Tibial artery (tissue), 4 donors: ENCODE measurements at regions not wholly inside any gene's neighbourhood (a gene's known extent, or its start where the extent isn't known, plus 50 kb on each side); places are given as distances from the start of the nearest gene placed in this dataset.

Experiments
- DNase-seq, 2 donors: peaks; one replicate each; pipeline ENCODE4 v3.0.0-alpha.2; 2019
- H3K27ac ChIP-seq, 2 donors: fragments of 200-600 bp; sonication (generic) in 1 of 2; 1 replicate in 1 of 2; 2 replicates in 1 of 2; pipeline ENCODE4 v1.5.1; 2018 to 2019; ENCODE audit warnings: mild to moderate bottlenecking in 1 of 2
- H3K27me3 ChIP-seq, 2 donors: fragments of 200-600 bp; sonication (generic) in 1 of 2; one replicate each; pipeline versions ENCODE4 v1.5.1 to v1.6.0; 2016 to 2019
- H3K36me3 ChIP-seq, 3 donors: fragments of 200-600 bp; sonication (generic) in 2 of 3; one replicate each; pipeline ENCODE4 v1.5.1; 2016 to 2019; ENCODE audit warnings: mild to moderate bottlenecking in 2 of 3
- H3K4me1 ChIP-seq, 4 donors: fragments of 200-600 bp; sonication (generic) in 2 of 4; 1 replicate in 3 of 4; 2 replicates in 1 of 4; pipeline ENCODE4 v1.5.1; 2016 to 2019
- H3K4me3 ChIP-seq, 2 donors: fragments of 200-600 bp; sonication (generic) in 1 of 2; 1 replicate in 1 of 2; 2 replicates in 1 of 2; pipeline ENCODE4 v1.5.1; 2018 to 2019; ENCODE audit warnings: mild to moderate bottlenecking in 2 of 2
- H3K9me3 ChIP-seq, 3 donors: fragments of 200-600 bp; sonication (generic) in 1 of 3; one replicate each; pipeline ENCODE4 v1.5.1; 2016 to 2019
- intact Hi-C: fragments of 100-400 bp; cut with DNase I; formaldehyde crosslinking; loops from one replicate; pipeline ENCODE4 v1.15.0; 2023; ENCODE audit warnings: low total_unique reads
- TF ChIP-seq, protein P1 (sequence below), 2 experiments: fragments of 200-600 bp in 1 of 2; fragments of 450-650 bp in 1 of 2; IDR thresholded peaks; one replicate each; pipeline ENCODE4 v1.5.1; 2017 to 2019; ENCODE audit warnings: antibody characterized with exemption in 2 of 2, mild to moderate bottlenecking in 1 of 2, moderate library complexity in 1 of 2

DNA sequence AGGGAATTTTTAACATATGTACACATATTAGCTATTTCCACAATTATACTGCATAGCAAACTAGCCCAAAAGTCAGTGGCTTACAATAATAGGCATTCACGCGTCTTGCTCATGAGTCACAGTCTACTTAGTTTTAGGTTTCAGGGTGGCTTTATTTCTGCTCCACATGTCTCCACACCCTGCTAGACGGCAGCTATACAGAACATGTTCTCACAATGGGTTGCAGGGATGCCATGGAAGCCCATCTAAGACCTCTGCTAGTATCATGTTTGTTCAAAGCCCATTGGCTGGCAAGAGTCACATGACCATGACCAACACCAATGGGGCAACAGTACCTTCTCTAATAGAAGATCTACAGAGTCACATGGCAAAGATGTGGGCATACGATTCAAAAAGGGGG lies 96.3 kb upstream of the NEBL start:
- intact Hi-C loops, result no loop called here
- TF ChIP-seq, protein P1, sequence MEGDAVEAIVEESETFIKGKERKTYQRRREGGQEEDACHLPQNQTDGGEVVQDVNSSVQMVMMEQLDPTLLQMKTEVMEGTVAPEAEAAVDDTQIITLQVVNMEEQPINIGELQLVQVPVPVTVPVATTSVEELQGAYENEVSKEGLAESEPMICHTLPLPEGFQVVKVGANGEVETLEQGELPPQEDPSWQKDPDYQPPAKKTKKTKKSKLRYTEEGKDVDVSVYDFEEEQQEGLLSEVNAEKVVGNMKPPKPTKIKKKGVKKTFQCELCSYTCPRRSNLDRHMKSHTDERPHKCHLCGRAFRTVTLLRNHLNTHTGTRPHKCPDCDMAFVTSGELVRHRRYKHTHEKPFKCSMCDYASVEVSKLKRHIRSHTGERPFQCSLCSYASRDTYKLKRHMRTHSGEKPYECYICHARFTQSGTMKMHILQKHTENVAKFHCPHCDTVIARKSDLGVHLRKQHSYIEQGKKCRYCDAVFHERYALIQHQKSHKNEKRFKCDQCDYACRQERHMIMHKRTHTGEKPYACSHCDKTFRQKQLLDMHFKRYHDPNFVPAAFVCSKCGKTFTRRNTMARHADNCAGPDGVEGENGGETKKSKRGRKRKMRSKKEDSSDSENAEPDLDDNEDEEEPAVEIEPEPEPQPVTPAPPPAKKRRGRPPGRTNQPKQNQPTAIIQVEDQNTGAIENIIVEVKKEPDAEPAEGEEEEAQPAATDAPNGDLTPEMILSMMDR (IDR thresholded peaks at IDR 0.05), result no peak
- Histone ChIP-seq H3K36me3 (no peaks in the 10 kb centered on the region), H3K9me3 (no peaks in the 10 kb centered on the region), H3K4me1 (no peaks in the 10 kb centered on the region), H3K4me3 (no peak overlapping the region), H3K27me3 (peaks cover 0 to 3% of the 10 kb centered on the region in 2 donors), H3K27ac (no peak overlapping the region)
- DNase-seq, result no peak

DNA sequence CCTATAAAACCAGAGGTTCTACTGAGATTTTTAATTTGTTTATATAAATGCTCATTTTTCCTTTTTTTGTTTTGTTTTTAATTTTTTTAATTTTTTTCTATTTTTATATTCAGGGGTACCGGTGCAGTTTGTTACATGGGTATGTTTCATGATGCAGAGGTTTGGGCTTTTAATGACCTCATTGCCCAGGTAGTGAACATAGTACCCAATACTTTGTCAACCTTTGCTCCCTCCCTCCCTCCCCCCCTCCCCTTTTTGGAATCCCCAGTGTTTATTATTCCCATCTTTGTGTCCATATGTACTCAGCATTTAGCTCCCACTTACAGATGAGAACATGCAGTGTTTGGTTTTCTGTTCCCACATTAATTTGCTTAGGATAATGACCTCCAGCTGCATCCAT lies 94.4 kb upstream of the NEBL start:
- Histone ChIP-seq H3K4me3 (no peak overlapping the region), H3K9me3 (no peaks in the 10 kb centered on the region), H3K27me3 (peaks cover 0 to 3% of the 10 kb centered on the region in 2 donors), H3K27ac (no peak overlapping the region), H3K4me1 (peaks cover 0 to 4% (median 0%) of the 10 kb centered on the region in 4 donors), H3K36me3 (no peaks in the 10 kb centered on the region)
- TF ChIP-seq, protein P1 (IDR thresholded peaks at IDR 0.05), result no peak
- intact Hi-C loops, result no loop called here
- DNase-seq, result no peak

DNA sequence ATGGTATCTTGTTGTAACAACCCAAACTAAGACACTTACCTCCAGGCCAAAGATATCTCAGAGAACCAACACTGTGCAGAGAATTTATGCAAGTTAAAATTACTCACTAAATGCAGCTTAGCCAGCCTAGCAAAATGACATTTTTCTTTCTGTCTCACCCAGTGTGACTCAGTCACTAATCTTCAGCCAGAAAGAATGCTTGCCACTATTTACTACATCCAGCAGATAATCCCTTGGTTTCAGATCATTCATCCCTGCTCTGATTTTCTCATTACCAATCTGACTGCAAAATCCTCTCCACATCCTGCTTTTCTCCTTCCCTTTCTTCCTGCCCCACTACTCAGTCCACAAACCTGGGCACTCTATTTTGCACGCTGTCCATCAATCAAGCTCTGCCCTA lies 93.5 kb upstream of the NEBL start:
- no peak overlapping the region for H3K27ac ChIP-seq
- H3K36me3 ChIP-seq, result no peaks in the 10 kb centered on the region
- peaks cover 0 to 3% of the 10 kb centered on the region in 2 donors for H3K27me3 ChIP-seq
- H3K9me3 ChIP-seq, result no peaks in the 10 kb centered on the region
- TF ChIP-seq, protein P1 (IDR thresholded peaks at IDR 0.05), result no peak
- DNase-seq, result no peak
- no peak overlapping the region for H3K4me3 ChIP-seq
- intact Hi-C loops, result no loop called here
- H3K4me1 ChIP-seq, result peaks cover 0 to 10% (median 3%) of the 10 kb centered on the region in 4 donors

DNA sequence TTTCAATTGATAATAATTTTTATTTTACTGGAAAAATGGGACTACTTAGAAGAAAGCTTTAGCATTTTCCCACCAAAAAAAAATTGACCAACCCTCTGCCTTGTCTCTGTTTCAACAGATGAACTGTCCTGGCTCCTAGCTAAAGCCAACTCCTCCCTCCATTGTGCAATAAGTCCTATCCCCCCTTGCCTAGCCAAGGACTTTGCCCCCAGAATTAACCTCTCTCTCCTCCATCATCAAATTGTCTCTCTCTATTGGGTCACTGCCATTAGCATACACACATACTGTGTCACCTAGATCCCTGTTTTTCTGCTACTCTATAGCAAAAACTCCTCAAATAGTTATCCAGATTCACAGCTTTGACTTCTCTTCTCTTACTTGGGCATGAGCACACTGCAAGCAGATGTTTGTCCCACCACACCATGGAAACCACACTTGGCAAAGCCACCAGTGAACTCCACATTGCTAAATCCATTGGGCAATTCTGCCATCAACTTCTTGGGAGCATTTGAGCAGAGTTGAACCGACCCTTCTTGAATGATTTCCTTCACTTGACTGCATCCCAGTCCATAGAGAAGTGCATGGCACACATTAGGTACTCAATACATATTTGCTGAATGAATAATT lies 91.4 kb upstream of the NEBL start:
- H3K9me3 ChIP-seq, result no peaks in the 10 kb centered on the region
- TF ChIP-seq, protein P1 (IDR thresholded peaks at IDR 0.05), result no peak
- no peaks in the 10 kb centered on the region for H3K36me3 ChIP-seq
- peaks cover 0 to 3% of the 10 kb centered on the region in 2 donors for H3K27me3 ChIP-seq
- intact Hi-C loops, result no loop called here
- peak in 1 of 2 donors; percentile 59 for DNase-seq
- no peak overlapping the region for H3K27ac ChIP-seq
- H3K4me1 ChIP-seq, result peaks cover 0 to 10% (median 3%) of the 10 kb centered on the region in 4 donors
- no peak overlapping the region for H3K4me3 ChIP-seq

DNA sequence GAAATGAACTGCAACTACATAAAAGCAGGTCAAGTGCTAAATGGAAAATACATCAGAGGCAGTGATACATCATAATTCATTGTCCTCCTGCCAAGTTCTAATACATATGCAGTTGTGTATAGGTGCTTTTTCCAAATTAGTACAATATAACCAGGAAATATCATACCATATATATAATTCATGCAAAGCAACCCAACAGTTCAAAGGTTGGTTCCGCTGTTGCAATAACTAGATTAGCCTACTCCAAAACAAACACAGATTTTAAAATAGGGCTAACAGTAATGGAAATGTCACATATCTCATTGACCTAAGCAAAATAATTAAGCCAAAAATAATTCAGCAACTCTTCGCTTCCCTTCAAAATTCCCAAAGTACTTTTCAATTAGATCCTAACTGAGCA lies 88.9 kb upstream of the NEBL start:
- intact Hi-C loops, result no loop called here
- H3K36me3 ChIP-seq, result no peaks in the 10 kb centered on the region
- no peak overlapping the region for H3K4me3 ChIP-seq
- H3K27ac ChIP-seq, result no peak overlapping the region
- DNase-seq, result no peak
- TF ChIP-seq, protein P1 (IDR thresholded peaks at IDR 0.05), result no peak
- H3K4me1 ChIP-seq, result peaks cover 0 to 10% (median 3%) of the 10 kb centered on the region in 4 donors
- H3K9me3 ChIP-seq, result no peaks in the 10 kb centered on the region
- H3K27me3 ChIP-seq, result no peaks in the 10 kb centered on the region
